GM04504 (cell line): ENCODE measurements at regions not wholly inside any gene's neighbourhood (a gene's known extent, or its start where the extent isn't known, plus 50 kb on each side); places are given as distances from the start of the nearest gene placed in this dataset.
"Not testable (repeated sequence)": the region's sequence is repeated elsewhere in the genome, so short reads cannot be mapped to it uniquely, and the experiment has no call there.

ENCODE experiments used
- DNase-seq: peaks from one replicate; pipeline ENCODE4 v3.0.0-alpha.2; 2012; ENCODE audit warnings: low read depth

- DNase-seq: no peak
Observed at GRCh38 chr11:22567759-22568158, 57.9 kb downstream of the FANCF start.

GRCh38 chr11:22566293-22566692 is 59.3 kb downstream of the FANCF start:
- no peak for DNase-seq

- DNase-seq: no peak
Observed at GRCh38 chr11:22561283-22561682, 64.3 kb downstream of the FANCF start.

- DNase-seq: no peak
Observed at GRCh38 chr11:22559416-22559815, 66.2 kb downstream of the FANCF start.

GRCh38 chr11:22558664-22559063 is 67.0 kb downstream of the FANCF start:
- DNase-seq: no peak

GRCh38 chr11:22556381-22556780 is 69.2 kb downstream of the FANCF start:
- no peak for DNase-seq

GRCh38 chr11:22555881-22556280 is 69.7 kb downstream of the FANCF start:
- no peak for DNase-seq

- no peak for DNase-seq
Observed at GRCh38 chr11:22554221-22554620, 71.4 kb downstream of the FANCF start.

GRCh38 chr11:22552885-22553284 is 72.7 kb downstream of the FANCF start:
- DNase-seq: no peak

GRCh38 chr11:22546746-22547145 is 78.9 kb downstream of the FANCF start:
- no peak for DNase-seq

- no peak for DNase-seq
Observed at GRCh38 chr11:22543261-22543660, 82.4 kb downstream of the FANCF start.

GRCh38 chr11:22539821-22540256 is 85.8 kb downstream of the FANCF start:
- no peak for DNase-seq

- no peak for DNase-seq
Observed at GRCh38 chr11:22536071-22536470, 89.6 kb downstream of the FANCF start.

- DNase-seq: not testable (repeated sequence)
Observed at GRCh38 chr11:22528612-22529429, 96.8 kb downstream of the FANCF start.

GRCh38 chr11:22522225-22522624 is 103.4 kb downstream of the FANCF start:
- DNase-seq: no peak

- no peak for DNase-seq
Observed at GRCh38 chr11:22521226-22521625, 104.4 kb downstream of the FANCF start.

- no peak for DNase-seq
Observed at GRCh38 chr11:22520521-22520920, 105.1 kb downstream of the FANCF start.

- DNase-seq: not testable (repeated sequence)
Observed at GRCh38 chr11:22518344-22518743, 107.3 kb downstream of the FANCF start.

- DNase-seq: no peak
Observed at GRCh38 chr11:22516111-22516510, 109.5 kb downstream of the FANCF start.

GRCh38 chr11:22512457-22512856 is 113.2 kb downstream of the FANCF start:
- no peak for DNase-seq

- DNase-seq: no peak
Observed at GRCh38 chr11:22510741-22511140, 114.9 kb downstream of the FANCF start.

- no peak for DNase-seq
Observed at GRCh38 chr11:22510010-22510409, 115.6 kb downstream of the FANCF start.

GRCh38 chr11:22508665-22509064 is 117.0 kb downstream of the FANCF start:
- no peak for DNase-seq

GRCh38 chr11:22497474-22497873 is 128.1 kb downstream of the FANCF start:
- DNase-seq: no peak
